ENCODE measurements at regions not wholly inside any gene's neighbourhood (a gene's known extent, or its start where the extent isn't known, plus 50 kb on each side); places are given as distances from the start of the nearest gene placed in this dataset.

GRCh38 chr2:156087875-156088274 is 244.6 kb downstream of the NR4A2 start:
- DNase-seq: peak; percentile 33

GRCh38 chr2:156083763-156084493 is 248.6 kb downstream of the NR4A2 start:
- no peak for DNase-seq

- DNase-seq: no peak
Observed at GRCh38 chr2:156079845-156080244, 252.7 kb downstream of the NR4A2 start.

- no peak for DNase-seq
Observed at GRCh38 chr2:156077041-156077742, 255.3 kb downstream of the NR4A2 start.

GRCh38 chr2:156065912-156066311 is 266.6 kb downstream of the NR4A2 start:
- no peak for DNase-seq

GRCh38 chr2:156064540-156064939 is 268.0 kb downstream of the NR4A2 start:
- no peak for DNase-seq

GRCh38 chr2:156057647-156058046 is 274.9 kb downstream of the NR4A2 start:
- no peak for DNase-seq

- no peak for DNase-seq
Observed at GRCh38 chr2:156054983-156055382, 277.5 kb downstream of the NR4A2 start.

GRCh38 chr2:156046900-156047299 is 285.6 kb downstream of the NR4A2 start:
- no peak for DNase-seq

GRCh38 chr2:156042895-156043294 is 289.6 kb downstream of the NR4A2 start:
- no peak for DNase-seq

- DNase-seq: no peak
Observed at GRCh38 chr2:156038021-156038420, 294.5 kb downstream of the NR4A2 start.

GRCh38 chr2:156037482-156037881 is 295.0 kb downstream of the NR4A2 start:
- no peak for DNase-seq

- no peak for DNase-seq
Observed at GRCh38 chr2:156031121-156031520, 301.4 kb downstream of the NR4A2 start.

- no peak for DNase-seq
Observed at GRCh38 chr2:156023229-156023869, 309.2 kb downstream of the NR4A2 start.

GRCh38 chr2:156021146-156022040 is 311.1 kb downstream of the NR4A2 start:
- no peak for DNase-seq

GRCh38 chr2:156019341-156019740 is 313.2 kb downstream of the NR4A2 start:
- no peak for DNase-seq

GRCh38 chr2:156017341-156017885 is 315.1 kb downstream of the NR4A2 start:
- DNase-seq: no peak

GRCh38 chr2:156009293-156009692 is 323.2 kb downstream of the NR4A2 start:
- no peak for DNase-seq

GRCh38 chr2:156006721-156007618 is 325.6 kb downstream of the NR4A2 start:
- no peak for DNase-seq

GRCh38 chr2:156005999-156006712 is 326.4 kb downstream of the NR4A2 start:
- DNase-seq: no peak

GRCh38 chr2:156005531-156005930 is 327.0 kb downstream of the NR4A2 start:
- DNase-seq: no peak
